ENCODE measurements at regions not wholly inside any gene's neighbourhood (a gene's known extent, or its start where the extent isn't known, plus 50 kb on each side); places are given as distances from the start of the nearest gene placed in this dataset.
A peak's percentile ranks its signal among the peaks of the same experiment; 100 is the strongest.

- no peak for TF ChIP-seq CTCF (IDR thresholded peaks at IDR 0.05)
- peaks cover 6% of the 10 kb centered on the region for H3K9me3 Mint-ChIP-seq (ENCODE audit: unreplicated experiment)
- no peaks in the 10 kb centered on the region for H3K27me3 Mint-ChIP-seq (ENCODE audit: unreplicated experiment)
- no peak overlapping the region for H3K27ac Mint-ChIP-seq (ENCODE audit: unreplicated experiment)
- no peaks in the 10 kb centered on the region for H3K36me3 Mint-ChIP-seq (ENCODE audit: unreplicated experiment)
- H3K4me3 Mint-ChIP-seq (ENCODE audit: unreplicated experiment): no peak overlapping the region
- DNase-seq (ENCODE audit: extremely low spot score, unreplicated experiment): no peak
- peaks cover 8% of the 10 kb centered on the region for H3K4me1 Mint-ChIP-seq (ENCODE audit: unreplicated experiment)
Measured at GRCh38 chr9:108528231-108528630, 327.6 kb downstream of the ACTL7B start.

- TF ChIP-seq CTCF (IDR thresholded peaks at IDR 0.05): no peak
- Mint-ChIP-seq H3K4me3 (ENCODE audit: unreplicated experiment) (no peak overlapping the region), H3K27me3 (ENCODE audit: unreplicated experiment) (no peaks in the 10 kb centered on the region), H3K9me3 (ENCODE audit: unreplicated experiment) (peaks cover 6% of the 10 kb centered on the region), H3K4me1 (ENCODE audit: unreplicated experiment) (peaks cover 4% of the 10 kb centered on the region), H3K27ac (ENCODE audit: unreplicated experiment) (no peak overlapping the region), H3K36me3 (ENCODE audit: unreplicated experiment) (no peaks in the 10 kb centered on the region)
- no peak for DNase-seq (ENCODE audit: extremely low spot score, unreplicated experiment)
Measured at GRCh38 chr9:108526518-108526917, 329.3 kb downstream of the ACTL7B start.

- TF ChIP-seq CTCF (IDR thresholded peaks at IDR 0.05): no peak
- Mint-ChIP-seq H3K9me3 (ENCODE audit: unreplicated experiment) (peaks cover 6% of the 10 kb centered on the region), H3K4me1 (ENCODE audit: unreplicated experiment) (peaks cover 11% of the 10 kb centered on the region), H3K4me3 (ENCODE audit: unreplicated experiment) (no peak overlapping the region), H3K27ac (ENCODE audit: unreplicated experiment) (no peak overlapping the region), H3K36me3 (ENCODE audit: unreplicated experiment) (no peaks in the 10 kb centered on the region), H3K27me3 (ENCODE audit: unreplicated experiment) (no peaks in the 10 kb centered on the region)
- no peak for DNase-seq (ENCODE audit: extremely low spot score, unreplicated experiment)
Measured at GRCh38 chr9:108525186-108525585, 330.6 kb downstream of the ACTL7B start.

GRCh38 chr9:108521063-108521590 lies 334.7 kb downstream of the ACTL7B start:
- H3K9me3 Mint-ChIP-seq (ENCODE audit: unreplicated experiment): no peaks in the 10 kb centered on the region
- no peak for TF ChIP-seq CTCF (IDR thresholded peaks at IDR 0.05)
- H3K27ac Mint-ChIP-seq (ENCODE audit: unreplicated experiment): peak overlapping the region; percentile 71
- no peaks in the 10 kb centered on the region for H3K36me3 Mint-ChIP-seq (ENCODE audit: unreplicated experiment)
- peaks cover 31% of the 10 kb centered on the region for H3K4me1 Mint-ChIP-seq (ENCODE audit: unreplicated experiment)
- H3K4me3 Mint-ChIP-seq (ENCODE audit: unreplicated experiment): no peak overlapping the region
- no peak for DNase-seq (ENCODE audit: extremely low spot score, unreplicated experiment)
- no peaks in the 10 kb centered on the region for H3K27me3 Mint-ChIP-seq (ENCODE audit: unreplicated experiment)

- Mint-ChIP-seq H3K36me3 (ENCODE audit: unreplicated experiment) (no peaks in the 10 kb centered on the region), H3K27ac (ENCODE audit: unreplicated experiment) (no peak overlapping the region), H3K4me1 (ENCODE audit: unreplicated experiment) (peaks cover 36% of the 10 kb centered on the region), H3K27me3 (ENCODE audit: unreplicated experiment) (no peaks in the 10 kb centered on the region), H3K9me3 (ENCODE audit: unreplicated experiment) (no peaks in the 10 kb centered on the region), H3K4me3 (ENCODE audit: unreplicated experiment) (no peak overlapping the region)
- DNase-seq (ENCODE audit: extremely low spot score, unreplicated experiment): no peak
- TF ChIP-seq CTCF (IDR thresholded peaks at IDR 0.05): no peak
Measured at GRCh38 chr9:108519437-108519836, 336.3 kb downstream of the ACTL7B start.

All from osteocyte (in vitro differentiated cells).